Kidney tubule cell (primary cell): ENCODE measurements at regions not wholly inside any gene's neighbourhood (a gene's known extent, or its start where the extent isn't known, plus 50 kb on each side); places are given as distances from the start of the nearest gene placed in this dataset.

Source experiments
- DNase-seq: peaks from one replicate; pipeline ENCODE4 v3.0.0-alpha.2; 2018; ENCODE audit warnings: low spot score

GRCh38 chr2:152227969-152228592 lies 52.5 kb upstream of the STAM2 start:
- no peak for DNase-seq

- no peak for DNase-seq
Observed at GRCh38 chr2:152231446-152231845, 55.9 kb upstream of the STAM2 start.

GRCh38 chr2:152234277-152234676 lies 58.7 kb upstream of the STAM2 start:
- peak; percentile 34 for DNase-seq

- no peak for DNase-seq
Observed at GRCh38 chr2:152236191-152236925, 60.8 kb upstream of the STAM2 start.

- no peak for DNase-seq
Observed at GRCh38 chr2:152238016-152238415, 62.5 kb upstream of the STAM2 start.

GRCh38 chr2:152240559-152241231 lies 65.1 kb upstream of the STAM2 start:
- peak; percentile 75 for DNase-seq

- DNase-seq: no peak
Observed at GRCh38 chr2:152241948-152242729, 66.6 kb upstream of the STAM2 start.

GRCh38 chr2:152242787-152243472 lies 67.4 kb upstream of the STAM2 start:
- DNase-seq: no peak

GRCh38 chr2:152243761-152244640 lies 68.4 kb upstream of the STAM2 start:
- DNase-seq: no peak

GRCh38 chr2:152245653-152246052 lies 70.1 kb upstream of the STAM2 start:
- DNase-seq: no peak

GRCh38 chr2:152246686-152247336 lies 71.2 kb upstream of the STAM2 start:
- no peak for DNase-seq

GRCh38 chr2:152247337-152247695 lies 71.8 kb upstream of the STAM2 start:
- peak; percentile 59 for DNase-seq

GRCh38 chr2:152250421-152251100 lies 75.0 kb upstream of the STAM2 start:
- no peak for DNase-seq

- no peak for DNase-seq
Observed at GRCh38 chr2:152251211-152251610, 75.6 kb upstream of the STAM2 start.

GRCh38 chr2:152251811-152252210 lies 76.2 kb upstream of the STAM2 start:
- no peak for DNase-seq

- no peak for DNase-seq
Observed at GRCh38 chr2:152254486-152254885, 78.9 kb upstream of the STAM2 start.

GRCh38 chr2:152254976-152255375 lies 79.4 kb upstream of the STAM2 start:
- DNase-seq: no peak

GRCh38 chr2:152255918-152256317 lies 79.1 kb upstream of the FMNL2 start:
- no peak for DNase-seq

- no peak for DNase-seq
Observed at GRCh38 chr2:152260939-152261338, 74.0 kb upstream of the FMNL2 start.

- no peak for DNase-seq
Observed at GRCh38 chr2:152263911-152264310, 71.1 kb upstream of the FMNL2 start.
